HEK293 (cell line): ENCODE measurements at regions not wholly inside any gene's neighbourhood (a gene's known extent, or its start where the extent isn't known, plus 50 kb on each side); places are given as distances from the start of the nearest gene placed in this dataset.

Experiments
- CTCF ChIA-PET: fragments of 350-600 bp; formaldehyde crosslinking; extraction: SDS; loops from one replicate; lab custom pipeline; 2021; ENCODE audit warnings: antibody characterized with exemption; lab: Yijun Ruan, JAX
- POLR2A ChIA-PET: fragments of 300-600 bp; formaldehyde crosslinking; extraction: SDS; loops from one replicate; lab custom pipeline; 2020; ENCODE audit warnings: antibody characterized with exemption, inconsistent platforms; lab: Yijun Ruan, JAX
- H3K27ac ChIP-seq: fragments of 200-500 bp; sonication (Bioruptor generic); 2 replicates; pipeline ENCODE4 v1.5.1; 2014; ENCODE audit warnings: low read depth, low read length, control low read depth, inconsistent platforms; ENCODE audit errors: extremely low read depth
- H3K36me3 ChIP-seq, 2 experiments: fragments of 200-500 bp in 1 of 2; sonication (Bioruptor generic) in 1 of 2; 1 replicate in 1 of 2; 2 replicates in 1 of 2; pipeline ENCODE4 v1.5.1; 2014 to 2017; ENCODE audit warnings: inconsistent platforms in 2 of 2, low read length in 2 of 2; ENCODE audit not compliant: control insufficient read depth in 2 of 2, insufficient read depth in 1 of 2
- H3K4me1 ChIP-seq: fragments of 200-500 bp; sonication (Bioruptor generic); 2 replicates; pipeline ENCODE4 v1.5.1; 2014; ENCODE audit warnings: mild to moderate bottlenecking, low read length, inconsistent platforms; ENCODE audit not compliant: control insufficient read depth, insufficient read depth
- H3K4me3 ChIP-seq: 2 replicates; pipeline ENCODE4 v1.5.1; 2011; ENCODE audit warnings: low read depth, mild to moderate bottlenecking, control low read depth, low read length, moderate library complexity
- H3K9me3 ChIP-seq: fragments of 200-500 bp; sonication (Bioruptor generic); 2 replicates; pipeline ENCODE4 v1.5.1; 2014; ENCODE audit warnings: low read depth, low read length, inconsistent platforms; ENCODE audit not compliant: control insufficient read depth, insufficient read depth
- CTCF ChIP-seq: fragments of 450-650 bp; formaldehyde crosslinking; IDR thresholded peaks from 2 replicates; pipeline ENCODE4 v1.5.1; 2016; ENCODE audit warnings: missing biosample characterization, missing genetic modification characterization
- EGR2 ChIP-seq: fragments of 450-650 bp; formaldehyde crosslinking; IDR thresholded peaks from 2 replicates; pipeline ENCODE4 v1.5.1; 2016; ENCODE audit warnings: low read depth, missing biosample characterization, missing genetic modification characterization
- ELK4 ChIP-seq: IDR thresholded peaks from 2 replicates; pipeline ENCODE4 v1.6.1; 2011; ENCODE audit warnings: mild to moderate bottlenecking, low read depth, low read length, borderline replicate concordance
- PATZ1 ChIP-seq: fragments of 450-650 bp; formaldehyde crosslinking; IDR thresholded peaks from 2 replicates; pipeline ENCODE4 v1.5.1; 2016; ENCODE audit warnings: missing biosample characterization, missing genetic modification characterization
- SETDB1 ChIP-seq: IDR thresholded peaks from one replicate; pipeline ENCODE4 v1.6.1; 2017; ENCODE audit warnings: mild to moderate bottlenecking, low read length, moderate library complexity, mixed read lengths; ENCODE audit not compliant: insufficient read length
- TSHZ1 ChIP-seq: fragments of 450-650 bp; formaldehyde crosslinking; IDR thresholded peaks from 2 replicates; pipeline ENCODE4 v1.5.1; 2016; ENCODE audit warnings: missing biosample characterization, missing genetic modification characterization, borderline replicate concordance
- ZBTB17 ChIP-seq: fragments of 450-650 bp; formaldehyde crosslinking; IDR thresholded peaks from 2 replicates; pipeline ENCODE4 v1.5.1; 2016; ENCODE audit warnings: missing biosample characterization, missing genetic modification characterization
- ZBTB44 ChIP-seq: fragments of 450-650 bp; IDR thresholded peaks from 2 replicates; pipeline ENCODE4 v1.5.1; 2018; ENCODE audit warnings: missing biosample characterization, mild to moderate bottlenecking, missing genetic modification characterization
- ZFHX2 ChIP-seq: fragments of 450-650 bp; formaldehyde crosslinking; conservative IDR thresholded peaks from 2 replicates; pipeline ENCODE4 v1.5.1; 2016; ENCODE audit warnings: missing biosample characterization, missing genetic modification characterization
- ZFP37 ChIP-seq: fragments of 450-650 bp; formaldehyde crosslinking; IDR thresholded peaks from 2 replicates; pipeline ENCODE4 v1.5.1; 2016; ENCODE audit warnings: missing biosample characterization, missing genetic modification characterization
- ZNF174 ChIP-seq: fragments of 450-650 bp; formaldehyde crosslinking; IDR thresholded peaks from 2 replicates; pipeline ENCODE4 v1.5.0; 2017; ENCODE audit warnings: missing biosample characterization, mild to moderate bottlenecking, missing genetic modification characterization
- ZNF292 ChIP-seq: fragments of 450-650 bp; formaldehyde crosslinking; IDR thresholded peaks from 2 replicates; pipeline ENCODE4 v1.5.1; 2016; ENCODE audit warnings: low read depth, missing biosample characterization, missing genetic modification characterization, borderline replicate concordance
- ZNF394 ChIP-seq: fragments of 450-650 bp; formaldehyde crosslinking; IDR thresholded peaks from 2 replicates; pipeline ENCODE4 v1.5.1; 2016; ENCODE audit warnings: missing biosample characterization, missing genetic modification characterization, mild to moderate bottlenecking, moderate library complexity, borderline replicate concordance
- ZNF521 ChIP-seq: fragments of 450-650 bp; formaldehyde crosslinking; IDR thresholded peaks from 2 replicates; pipeline ENCODE4 v1.5.1; 2017; ENCODE audit warnings: missing biosample characterization, mild to moderate bottlenecking, missing genetic modification characterization
- ZNF571 ChIP-seq: fragments of 450-650 bp; formaldehyde crosslinking; IDR thresholded peaks from 2 replicates; pipeline ENCODE4 v1.5.0; 2017; ENCODE audit warnings: missing biosample characterization, missing genetic modification characterization
- ZNF600 ChIP-seq: fragments of 450-650 bp; formaldehyde crosslinking; IDR thresholded peaks from 2 replicates; pipeline ENCODE4 v1.5.1; 2016; ENCODE audit warnings: missing biosample characterization, missing genetic modification characterization
- ZSCAN30 ChIP-seq: fragments of 450-650 bp; IDR thresholded peaks from 2 replicates; pipeline ENCODE4 v1.5.1; 2018; ENCODE audit warnings: missing biosample characterization, mild to moderate bottlenecking, missing genetic modification characterization, moderate library complexity

- no peak overlapping the region for H3K4me3 ChIP-seq
- no peak overlapping the region for H3K27ac ChIP-seq
- ChIA-PET POLR2A (no interaction called here), CTCF (no interaction called here)
- no peaks in the 10 kb centered on the region for H3K9me3 ChIP-seq
- TF ChIP-seq PATZ1 (tag by site-specific recombination) (no peak), EGR2 (no peak), ZNF600 (tag by site-specific recombination) (no peak), ZSCAN30 (tag by site-specific recombination) (no peak), ZNF521 (tag by site-specific recombination) (no peak), TSHZ1 (no peak), ZBTB17 (tag by site-specific recombination) (no peak), ZNF292 (tag by site-specific recombination) (no peak), ZFP37 (tag by site-specific recombination) (no peak), ZNF571 (no peak)
- H3K36me3 ChIP-seq = no peaks in the 10 kb centered on the region
- no peaks in the 10 kb centered on the region for H3K4me1 ChIP-seq
These were observed 369.4 kb downstream of the OLFM4 start for GRCh38 chr13:53398051-53398450.

- Histone ChIP-seq H3K36me3 (no peaks in the 10 kb centered on the region), H3K4me1 (no peaks in the 10 kb centered on the region), H3K27ac (no peak overlapping the region), H3K4me3 (no peak overlapping the region), H3K9me3 (no peaks in the 10 kb centered on the region)
- ChIA-PET POLR2A (interaction anchor here (0.6 kb wide), 1 partner anchor 670 kb away, joined by 3 read pairs; no protein-coding TSS in a partner anchor), CTCF (no interaction called here)
- TF ChIP-seq ELK4 (no peak), ZNF174 (no peak), ZBTB44 (tag by site-specific recombination) (no peak), SETDB1 (no peak), CTCF (tag by site-specific recombination) (no peak), EGR2 (no peak), ZNF394 (tag by site-specific recombination) (no peak), ZFHX2 (tag by site-specific recombination) (no peak)
These were observed 377.0 kb downstream of the OLFM4 start for GRCh38 chr13:53405616-53406015.
